CD4-positive, alpha-beta T cell treated with Interleukin-17A for 4 hours (primary cell): ENCODE measurements at regions not wholly inside any gene's neighbourhood (a gene's known extent, or its start where the extent isn't known, plus 50 kb on each side); places are given as distances from the start of the nearest gene placed in this dataset.

Source experiments
- DNase-seq: peaks from one replicate; pipeline ENCODE4 v3.0.0-alpha.2; 2020; ENCODE audit warnings: mixed read lengths

DNA sequence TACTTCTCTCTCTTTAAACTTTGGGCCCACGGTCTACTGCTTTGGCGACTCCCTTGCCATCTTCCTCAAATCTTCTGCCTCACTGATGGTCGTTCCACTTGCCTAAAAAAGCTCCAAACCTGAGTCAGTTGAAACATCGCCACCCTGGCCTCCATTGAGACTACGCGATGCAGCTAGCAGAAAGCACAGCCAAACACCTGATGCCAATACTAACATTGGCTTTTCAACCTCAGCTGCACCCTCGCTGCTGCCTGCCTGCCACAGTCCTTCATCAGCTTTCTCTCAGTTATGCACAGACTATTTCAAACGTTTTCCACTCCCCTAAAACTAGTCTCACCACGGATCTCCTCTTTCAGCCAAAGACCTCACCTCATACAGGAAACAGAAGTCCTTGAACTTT, 214.2 kb upstream of the TMCO5A start:
- DNase-seq: no peak

DNA sequence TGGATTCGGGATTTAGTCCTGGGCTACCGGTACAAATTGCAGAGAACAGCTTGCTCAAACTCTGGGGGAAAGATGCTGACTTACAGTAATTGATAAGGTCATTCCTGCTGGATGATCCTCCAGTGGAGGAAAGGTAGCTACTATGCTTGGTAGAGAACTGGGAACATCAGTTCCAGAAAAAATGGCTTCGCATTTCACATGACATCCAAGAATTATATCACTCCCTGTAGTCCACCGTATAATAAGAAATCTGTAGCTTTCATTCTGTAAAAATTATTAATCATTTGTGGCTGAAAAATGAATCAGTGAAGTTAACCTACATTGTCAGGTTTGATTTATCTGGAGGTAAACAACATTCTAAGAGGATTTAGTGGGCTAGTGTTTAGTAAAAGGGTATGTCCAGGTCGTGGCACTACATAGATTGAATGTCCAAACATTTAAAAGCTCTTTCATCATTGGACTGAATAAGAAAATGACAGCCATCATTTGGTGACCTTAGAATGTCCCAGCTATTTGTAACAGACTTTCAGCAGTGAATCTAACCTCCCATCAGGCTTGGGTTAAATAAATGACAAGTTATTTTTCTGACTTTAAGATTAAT, 203.2 kb upstream of the TMCO5A start:
- no peak for DNase-seq

DNA sequence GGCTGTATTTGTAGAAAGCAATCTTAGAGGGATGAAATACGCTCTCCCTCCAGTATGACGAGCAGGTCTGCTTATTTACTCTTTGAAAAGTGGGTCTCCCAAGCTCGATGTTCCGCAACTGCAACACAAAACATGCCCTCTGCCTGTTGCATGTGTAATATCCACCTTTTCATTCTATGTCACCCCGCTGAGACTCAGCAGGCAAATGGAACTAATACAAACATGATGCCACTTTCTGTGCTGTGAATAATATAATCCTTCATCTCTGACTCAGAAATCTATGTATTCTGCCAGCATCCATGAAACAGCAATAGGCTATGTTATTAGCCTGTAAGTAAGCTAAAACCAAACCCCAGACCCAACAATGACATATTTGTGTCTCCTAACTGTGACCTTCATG, 200.8 kb upstream of the TMCO5A start:
- DNase-seq: no peak

DNA sequence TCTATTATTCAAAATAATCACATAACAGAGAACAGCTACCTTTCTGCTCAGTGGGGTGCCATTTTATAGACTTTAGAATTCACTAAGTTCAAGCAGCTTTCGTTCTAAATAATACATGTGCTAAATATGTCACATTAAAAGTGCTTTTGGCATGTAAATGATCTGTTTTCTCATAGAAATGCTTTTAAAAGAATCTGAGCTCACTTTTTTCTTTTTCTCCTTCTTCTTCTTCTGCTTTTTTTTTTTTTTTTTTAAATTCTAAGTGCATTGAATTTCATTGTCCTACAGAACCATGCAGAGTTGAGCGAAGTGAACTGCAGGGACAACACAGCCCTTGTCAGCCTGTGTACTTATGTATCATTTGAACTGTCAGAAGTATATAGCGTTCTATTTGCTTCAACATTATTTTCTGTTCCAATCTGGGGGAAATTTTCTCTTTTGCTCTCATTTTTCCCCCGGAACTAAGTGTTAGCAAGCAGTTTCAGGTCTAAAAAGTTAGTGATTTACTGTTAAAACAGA, 193.8 kb upstream of the TMCO5A start:
- no peak for DNase-seq

DNA sequence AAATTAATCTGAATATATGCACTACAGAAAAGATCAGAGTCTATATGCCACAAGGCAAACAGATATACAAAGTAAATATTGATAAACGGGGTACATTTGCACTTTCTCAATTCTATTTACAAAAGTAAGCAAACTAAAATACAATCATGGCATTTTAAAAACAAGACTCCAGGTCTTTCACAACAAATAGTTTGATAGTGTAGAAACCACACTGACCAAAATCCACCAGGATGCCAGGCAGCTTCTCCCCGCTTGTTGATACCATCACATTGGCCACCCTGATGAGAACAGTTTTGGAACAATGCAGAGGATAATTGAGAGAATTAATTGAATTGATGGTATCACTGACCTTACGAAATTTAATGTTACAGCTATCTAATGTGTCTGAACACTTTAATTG, 190.6 kb upstream of the TMCO5A start:
- DNase-seq: no peak

DNA sequence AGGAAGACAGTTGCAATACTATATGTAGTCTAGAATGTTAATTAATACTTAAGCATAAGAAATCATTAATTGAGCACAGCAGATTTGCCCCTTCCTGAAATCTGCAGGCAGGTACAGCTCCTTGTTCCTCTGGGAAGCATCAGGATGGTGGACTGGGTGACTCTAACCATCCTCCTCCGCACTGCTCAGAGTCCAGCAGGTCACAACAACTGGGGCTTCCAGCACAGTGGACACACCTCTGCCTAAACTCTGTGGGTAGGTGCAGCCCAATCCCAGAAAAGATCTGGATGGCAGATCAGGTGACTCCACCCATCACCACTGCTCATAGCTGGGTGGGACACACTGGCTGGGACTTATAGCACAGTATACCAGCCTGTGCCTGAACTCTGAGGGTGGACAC, 189.9 kb upstream of the TMCO5A start:
- DNase-seq: no peak

DNA sequence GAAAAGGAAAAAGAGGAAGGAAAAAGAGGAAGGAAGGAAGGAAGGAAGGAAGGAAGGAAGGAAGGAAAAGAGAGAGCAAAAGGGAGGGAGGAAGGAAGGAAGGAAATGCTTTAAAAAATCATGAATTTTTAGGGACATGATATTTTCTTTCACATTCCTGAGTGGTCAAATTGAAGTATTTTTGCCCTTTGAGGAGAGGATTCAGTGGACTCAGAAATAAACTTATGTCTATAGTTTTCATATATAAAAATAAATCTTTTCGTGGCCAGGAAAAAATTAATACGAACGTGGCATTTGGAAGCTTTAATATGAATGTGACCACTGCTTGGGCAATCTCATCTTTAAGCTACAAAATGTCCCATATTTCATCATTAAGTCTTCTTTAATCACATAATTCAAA, 183.0 kb upstream of the TMCO5A start:
- no peak for DNase-seq

DNA sequence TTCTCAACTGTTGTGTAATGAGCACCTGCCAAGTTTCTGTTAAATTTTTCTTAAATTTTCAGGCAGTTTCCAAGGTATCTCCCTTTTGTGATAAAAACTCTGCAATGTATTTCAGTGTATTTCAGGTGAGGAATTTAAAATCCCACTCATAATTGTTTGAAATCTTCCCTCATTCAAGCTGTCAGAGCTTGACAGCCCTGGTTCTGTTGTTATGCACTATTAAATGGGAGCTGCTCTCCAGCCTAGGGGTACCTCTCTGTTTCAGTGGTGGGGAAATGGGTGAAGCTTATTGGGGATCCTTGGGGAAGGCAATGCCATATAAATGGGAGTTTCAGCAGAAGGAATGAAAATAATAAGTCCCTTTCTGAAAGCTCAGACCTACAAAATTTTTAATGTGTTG, 178.0 kb upstream of the TMCO5A start:
- DNase-seq: no peak

DNA sequence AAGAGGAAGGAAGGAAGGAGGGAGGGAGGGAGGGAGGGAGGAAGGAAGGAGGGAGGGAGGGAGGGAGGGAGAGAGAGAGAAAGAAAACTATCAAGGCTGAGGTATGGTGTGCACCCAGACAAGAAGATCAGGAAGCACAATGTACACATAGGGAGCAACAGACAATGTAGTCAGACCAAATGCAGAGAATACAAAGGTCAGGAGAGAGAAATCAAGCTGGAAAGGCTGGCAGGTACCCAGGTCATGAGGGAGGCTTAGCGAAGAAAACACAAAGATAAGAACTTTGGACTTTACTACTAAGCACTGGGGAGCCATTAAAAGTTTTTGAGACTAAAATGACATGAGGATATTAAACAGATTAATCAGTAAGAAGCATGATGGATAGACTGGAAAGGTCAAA, 176.0 kb upstream of the TMCO5A start:
- no peak for DNase-seq

DNA sequence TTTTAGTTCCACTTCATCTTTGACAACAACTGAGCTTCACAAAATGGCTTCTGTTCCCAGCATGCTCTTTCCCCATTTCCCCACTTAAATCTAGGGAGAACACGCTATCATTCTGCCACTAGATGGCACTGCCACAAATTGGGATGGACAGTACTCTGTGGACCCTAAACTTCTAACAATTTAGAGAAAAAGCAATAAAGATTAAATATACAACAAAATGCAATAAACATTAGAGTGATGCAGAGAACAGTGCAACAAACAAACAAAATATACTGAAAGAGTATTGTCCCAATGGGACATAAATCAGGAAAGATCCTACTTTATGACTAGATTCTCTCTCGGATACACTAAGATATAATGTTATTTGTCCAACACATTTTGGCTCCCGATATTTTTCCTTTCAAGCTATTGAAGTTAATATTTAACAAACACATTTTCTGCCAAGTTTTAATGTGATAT, 169.7 kb upstream of the TMCO5A start:
- peak; percentile 5 for DNase-seq

DNA sequence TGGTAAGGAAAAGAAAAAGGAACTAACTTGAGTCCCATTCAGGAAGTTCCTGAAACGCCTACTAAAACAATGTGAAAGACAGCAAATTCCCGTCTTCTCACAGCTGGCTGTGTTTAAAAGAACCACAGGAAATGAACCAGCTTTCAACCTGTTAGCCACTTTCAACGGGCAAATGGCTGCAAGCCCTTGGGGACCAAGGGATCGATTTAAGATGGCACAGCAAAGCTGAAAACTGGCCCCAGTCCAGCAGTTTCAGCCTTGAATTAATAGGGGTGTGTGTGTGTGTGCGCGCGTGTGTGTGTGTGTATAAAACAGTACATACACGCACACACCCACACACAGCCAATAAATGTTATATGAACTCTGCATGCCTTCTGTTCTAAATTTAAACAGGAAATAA, 168.7 kb upstream of the TMCO5A start:
- no peak for DNase-seq

DNA sequence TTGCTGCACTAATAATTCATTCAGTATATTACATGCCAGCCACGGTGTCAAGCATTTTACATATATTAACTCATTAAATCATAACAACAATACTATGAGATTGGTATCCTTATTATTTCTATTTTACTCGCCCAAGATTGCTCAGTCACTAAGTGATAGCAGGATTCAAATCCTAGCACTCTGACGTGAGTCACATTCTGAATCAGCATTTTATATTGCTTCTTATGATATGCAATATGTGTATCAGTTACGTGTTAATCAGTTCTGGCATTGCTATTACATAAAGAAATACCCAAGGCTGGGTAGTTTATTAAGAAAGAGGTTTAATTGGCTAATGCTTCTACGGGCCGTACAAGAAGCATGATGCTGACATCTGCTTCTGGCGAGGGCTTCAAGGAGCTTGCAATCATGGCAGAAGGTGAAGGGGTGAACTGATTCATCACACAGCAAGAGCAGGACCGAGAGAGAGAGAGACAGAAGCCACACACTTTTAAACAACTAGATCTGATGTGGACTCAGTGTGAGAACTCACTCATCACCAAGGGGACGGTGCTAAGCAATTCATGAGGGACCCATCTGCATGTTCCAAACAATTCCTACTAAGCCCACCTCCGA, 166.5 kb upstream of the TMCO5A start:
- no peak for DNase-seq

DNA sequence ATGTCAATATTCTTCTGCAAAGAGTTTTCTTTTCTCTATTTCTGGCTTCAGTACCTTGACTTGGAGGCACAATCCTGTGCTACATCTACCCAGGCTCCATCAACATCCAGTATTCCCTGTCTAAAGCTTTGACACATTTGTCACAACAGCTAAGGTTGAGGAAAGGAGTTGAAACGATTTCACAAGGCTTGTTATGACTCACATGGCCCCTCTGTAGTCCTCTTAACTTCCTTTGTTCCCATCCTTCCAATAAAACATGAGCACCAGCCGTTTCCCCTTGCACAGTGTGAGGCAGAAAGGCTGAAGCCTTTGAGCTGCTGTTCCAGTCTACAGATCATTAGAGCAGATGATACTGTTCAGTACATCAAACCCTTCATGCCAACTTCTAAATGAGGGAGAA, 163.0 kb upstream of the TMCO5A start:
- no peak for DNase-seq

DNA sequence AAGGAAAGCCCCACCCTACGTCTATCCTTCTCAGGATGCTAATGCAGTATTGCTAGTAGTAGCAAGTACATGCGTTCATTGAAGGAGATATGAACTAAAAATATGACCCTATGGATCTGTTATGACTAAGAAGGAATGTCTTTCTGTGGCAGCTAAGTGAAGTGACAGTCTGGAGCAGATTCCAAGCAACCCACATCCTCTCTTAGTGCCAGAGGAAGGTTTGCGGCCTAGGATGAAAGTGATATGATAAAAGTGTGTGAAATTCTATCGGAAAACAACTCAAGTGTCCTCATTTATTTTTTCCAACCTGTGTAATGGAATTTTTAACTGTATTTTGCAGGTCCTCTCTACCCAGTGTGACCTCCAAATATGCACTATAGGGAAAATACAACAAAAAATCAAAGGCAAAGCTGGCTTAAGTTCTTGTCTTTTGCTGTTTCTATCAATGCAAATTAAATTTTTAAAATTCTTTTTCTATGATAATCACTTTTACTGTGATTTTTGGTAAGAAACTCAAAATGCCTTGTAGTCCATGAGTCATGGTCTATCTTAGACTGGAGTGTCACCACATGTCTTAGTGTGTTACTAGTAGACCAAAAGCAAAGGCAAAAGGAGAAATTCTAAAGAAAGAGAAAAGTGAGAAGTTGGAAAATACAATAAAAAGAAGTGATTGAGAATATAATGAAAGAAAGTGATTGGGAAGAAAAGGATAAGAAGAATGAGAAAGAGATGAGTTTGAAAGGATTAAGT, 161.2 kb upstream of the TMCO5A start:
- no peak for DNase-seq

DNA sequence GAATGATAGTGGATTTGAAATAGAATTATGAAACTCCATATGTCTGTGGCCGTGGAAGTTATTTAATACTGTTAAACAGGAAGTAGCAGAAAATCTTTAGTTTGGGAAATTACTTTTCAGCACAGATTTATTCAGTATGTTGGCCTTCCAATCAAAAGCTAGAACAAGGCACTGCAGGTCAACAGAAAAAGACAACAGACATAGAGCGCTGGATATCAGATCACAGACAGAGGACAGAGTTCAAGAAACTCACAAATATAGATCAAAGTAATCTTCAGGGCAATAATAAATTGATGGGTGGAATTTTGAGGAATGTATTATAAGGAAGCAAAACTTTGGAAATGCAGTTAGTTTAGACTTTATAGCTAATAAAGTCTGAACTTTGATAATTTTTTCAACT, 159.5 kb upstream of the TMCO5A start:
- DNase-seq: no peak

DNA sequence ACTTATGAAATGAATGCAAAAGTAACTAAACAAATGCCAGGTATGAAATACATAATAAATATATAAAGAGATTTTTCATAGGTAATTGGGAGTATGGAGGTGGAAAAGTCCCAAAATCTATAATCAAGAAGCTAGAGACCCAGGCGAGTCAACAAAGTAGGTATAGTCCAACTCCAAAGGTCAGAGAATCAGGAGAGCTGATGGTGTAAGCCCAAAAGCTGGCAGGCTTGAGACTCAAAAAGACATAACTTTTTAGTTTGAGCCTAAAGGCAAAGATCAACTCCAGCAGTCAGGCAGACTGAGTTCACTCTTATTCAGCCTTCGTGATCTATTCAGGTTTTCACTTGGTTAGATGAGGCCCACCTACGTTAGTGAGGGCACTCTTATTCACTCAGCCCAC, 157.4 kb upstream of the TMCO5A start:
- no peak for DNase-seq

DNA sequence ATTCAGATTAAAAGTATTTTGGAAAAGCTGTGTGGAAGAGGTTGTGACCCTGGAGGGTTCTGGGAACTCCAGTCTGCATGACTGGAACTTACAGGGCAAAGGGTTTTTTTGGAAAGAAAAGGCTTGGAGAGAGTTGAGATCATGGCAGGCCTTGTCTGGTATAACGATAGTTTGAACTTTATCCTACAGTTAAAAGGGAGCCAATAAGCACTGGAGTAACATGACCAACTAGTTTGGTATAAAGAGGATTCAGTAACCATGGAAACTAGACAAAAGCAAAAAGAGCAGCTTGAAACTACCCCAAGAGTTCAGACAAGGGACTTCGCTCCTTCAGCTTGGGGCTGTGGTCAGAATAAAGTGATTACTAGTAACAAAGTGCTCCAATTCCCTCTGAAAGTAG, 151.2 kb upstream of the TMCO5A start:
- no peak for DNase-seq

DNA sequence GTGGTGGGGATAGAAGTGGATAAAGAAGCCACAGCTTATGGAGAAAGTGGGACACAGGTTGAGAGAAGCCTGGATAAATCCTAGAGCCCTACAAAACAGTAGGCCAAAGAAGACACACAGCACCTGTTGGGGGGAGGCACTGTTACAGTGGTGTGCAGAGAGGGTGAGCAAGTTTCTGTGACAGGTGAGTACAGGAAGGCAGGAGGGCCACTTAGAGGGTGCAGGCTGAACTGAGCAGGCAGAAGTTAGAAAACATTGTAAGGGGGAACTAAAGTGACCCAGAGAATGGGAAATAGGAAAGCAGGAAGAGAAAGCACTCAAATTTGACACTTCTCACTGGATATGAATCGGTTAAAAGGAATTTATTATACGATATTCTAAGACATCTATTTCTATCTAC, 146.1 kb upstream of the TMCO5A start:
- DNase-seq: no peak

DNA sequence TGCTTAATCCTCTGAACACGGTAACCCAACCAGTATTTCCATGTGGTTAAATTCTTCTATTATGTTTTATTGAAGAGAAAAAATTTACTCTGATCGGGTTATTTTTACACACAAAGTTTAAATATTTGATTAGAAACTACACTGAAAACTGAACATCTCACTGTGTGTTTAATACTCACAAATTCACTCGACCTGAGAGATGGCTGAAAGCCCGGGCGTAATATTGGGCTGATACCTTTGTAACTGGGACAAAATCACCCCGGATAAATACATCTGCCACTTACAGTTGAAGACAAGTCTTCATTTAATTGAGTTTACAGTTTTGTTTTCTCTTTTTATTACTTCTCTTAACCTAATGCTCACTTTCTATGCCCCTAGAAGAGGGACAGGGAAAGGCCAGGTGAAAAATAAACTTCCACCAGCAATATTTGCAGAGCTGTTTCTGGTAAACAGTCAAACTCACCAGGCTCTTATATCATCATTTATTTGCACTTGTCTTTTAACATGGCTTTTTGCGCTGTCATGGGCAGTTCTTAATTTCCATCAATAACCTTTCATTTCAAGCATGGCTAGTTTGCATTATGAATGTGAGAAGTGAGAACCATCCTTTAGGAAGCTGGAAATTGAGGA, 145.6 kb upstream of the TMCO5A start:
- no peak for DNase-seq

DNA sequence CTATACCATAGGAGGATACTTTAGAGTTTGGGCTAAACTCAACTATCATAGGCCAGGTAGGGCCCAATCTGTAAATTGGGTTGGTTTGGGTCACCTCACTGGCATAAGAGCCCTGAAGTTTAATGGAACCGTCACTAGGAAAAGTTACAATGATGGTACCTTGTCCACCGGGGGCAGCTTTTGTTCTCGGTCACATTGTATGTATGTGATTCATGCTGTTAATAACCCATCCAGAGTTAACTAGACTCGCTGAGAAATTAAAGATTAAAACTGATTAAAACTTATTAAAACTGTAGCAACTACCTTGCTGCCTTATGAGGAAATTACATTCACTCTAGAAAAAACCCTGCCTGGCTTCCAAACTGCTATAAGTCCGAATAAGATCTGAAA, 145.0 kb upstream of the TMCO5A start:
- DNase-seq: no peak

DNA sequence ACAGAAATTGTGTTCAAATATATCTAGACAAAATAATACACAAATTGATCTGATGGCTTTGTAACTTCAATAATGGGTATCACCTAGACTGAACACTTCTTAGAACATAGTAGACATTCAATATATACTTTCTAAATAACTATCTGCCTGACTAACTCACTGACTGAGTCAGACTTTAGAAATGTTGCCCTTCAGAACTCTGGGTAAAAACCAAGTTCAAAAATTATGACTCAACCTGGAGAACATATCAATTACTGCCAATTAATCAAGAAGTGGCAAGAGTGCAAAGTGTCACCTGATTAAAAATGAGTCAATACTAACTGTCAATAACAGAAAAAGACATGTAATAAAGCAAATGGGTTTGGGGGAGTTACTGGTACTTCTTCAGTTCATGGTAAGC, 144.6 kb upstream of the TMCO5A start:
- DNase-seq: no peak

DNA sequence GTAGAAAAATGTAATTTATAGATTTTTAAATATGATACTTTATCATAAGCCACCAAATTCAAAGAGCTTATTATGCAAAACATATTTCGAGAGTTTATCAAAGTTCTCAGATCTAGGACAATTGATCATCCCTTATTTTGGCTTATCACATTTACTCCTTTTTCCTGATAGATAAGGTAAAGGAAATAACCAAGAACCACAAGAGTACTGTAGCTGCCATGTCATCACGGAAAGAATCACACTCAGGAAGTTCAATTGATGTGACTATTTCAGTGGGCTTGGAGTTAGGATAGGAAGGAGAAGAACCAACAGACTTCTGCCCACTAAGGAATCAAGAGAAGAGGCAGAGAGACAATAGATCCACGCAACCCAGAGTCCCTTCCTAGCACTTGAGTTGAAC, 142.7 kb upstream of the TMCO5A start:
- no peak for DNase-seq

DNA sequence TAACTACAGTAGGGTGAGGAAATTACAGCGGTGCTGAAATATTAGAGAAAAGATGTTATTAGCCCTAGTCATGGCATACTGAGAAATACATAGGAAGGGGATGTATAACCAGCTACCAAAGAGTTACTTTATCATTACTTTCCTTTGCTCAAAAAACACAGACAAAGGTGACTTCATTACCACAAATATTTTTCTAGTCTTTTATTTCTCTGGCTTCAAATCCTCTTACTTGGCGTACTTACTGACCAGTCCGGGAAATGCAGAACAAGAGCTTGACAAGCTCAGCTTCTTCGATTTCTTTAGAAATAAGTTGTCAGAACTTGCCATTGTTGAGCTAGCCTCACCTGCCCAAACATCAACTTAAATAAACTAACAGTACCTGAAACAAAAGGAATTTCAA, 142.1 kb upstream of the TMCO5A start:
- DNase-seq: no peak

DNA sequence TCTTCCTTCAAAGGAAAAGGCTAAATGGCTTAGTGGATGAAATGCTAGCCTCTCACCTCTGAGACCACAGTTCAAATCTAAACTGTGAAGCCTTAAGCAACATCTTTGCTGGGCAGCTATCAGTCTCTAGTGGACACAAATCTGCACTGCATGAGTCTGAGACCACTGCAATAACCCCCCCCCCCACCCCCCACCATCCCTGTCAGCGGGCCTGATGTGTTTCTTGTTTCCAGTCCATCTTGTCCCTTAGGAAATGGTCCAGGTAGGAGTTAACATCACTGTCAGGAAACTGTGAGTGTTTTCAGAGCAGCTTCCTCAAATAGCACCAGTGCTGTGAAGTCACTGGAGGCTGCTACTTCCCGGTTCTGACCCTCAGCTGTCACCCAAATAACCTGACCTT, 140.6 kb upstream of the TMCO5A start:
- DNase-seq: no peak
